ENCODE measurements at regions not wholly inside any gene's neighbourhood (a gene's known extent, or its start where the extent isn't known, plus 50 kb on each side); places are given as distances from the start of the nearest gene placed in this dataset.

DNA sequence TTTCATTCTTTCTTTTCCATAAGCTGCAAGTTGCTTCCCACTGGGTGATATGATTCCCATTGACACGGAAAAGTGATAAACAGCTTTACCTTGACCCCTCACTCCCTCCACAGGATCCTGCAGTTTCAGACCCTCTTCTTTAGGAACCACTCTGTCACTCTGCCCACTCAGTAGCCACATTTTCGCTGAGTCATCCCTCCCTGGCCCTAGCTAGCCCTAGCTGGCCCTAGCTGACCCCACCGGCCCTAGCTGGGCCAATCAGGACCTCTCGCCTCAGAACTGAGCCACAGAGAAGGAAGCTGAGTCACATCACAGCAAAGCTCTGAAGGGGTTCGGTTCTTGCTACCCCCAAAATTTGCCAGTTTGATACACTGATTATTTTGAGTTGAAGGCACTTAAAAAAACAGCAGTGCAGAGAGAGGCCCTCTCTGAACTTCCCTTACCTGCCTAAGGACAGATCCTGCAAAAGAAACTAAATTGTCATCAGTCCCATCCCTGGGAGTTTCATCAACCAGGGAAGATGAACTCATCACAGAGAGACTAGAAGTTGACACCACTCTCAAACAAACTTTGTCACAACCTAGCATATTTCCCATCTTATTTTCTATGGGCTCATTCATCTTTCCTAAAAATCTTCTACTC lies 233.5 kb upstream of the PROK2 start:
- FAIRE-seq, result no peak
- peak; percentile 11 for DNase-seq (ENCODE audit: low spot score)

DNA sequence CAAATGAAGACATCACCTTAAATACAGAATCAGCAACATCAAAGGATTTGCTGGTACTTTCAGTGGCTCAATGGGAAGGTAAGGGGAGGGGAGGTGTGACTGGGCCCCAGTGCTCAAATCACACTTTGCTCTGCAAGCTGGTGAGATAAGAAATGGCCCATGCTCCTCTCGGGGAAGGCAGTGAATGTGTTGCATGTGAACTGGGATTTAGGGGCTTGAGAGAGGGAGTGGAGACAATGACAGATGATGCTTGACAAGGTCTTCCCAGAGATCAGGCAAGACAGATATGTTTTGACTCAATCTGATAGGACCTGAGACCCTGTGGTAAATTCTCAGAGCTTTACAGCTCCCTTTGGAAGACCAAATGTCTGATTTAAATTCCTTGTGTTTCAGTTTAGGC lies 233.0 kb upstream of the PROK2 start:
- no peak for FAIRE-seq

DNA sequence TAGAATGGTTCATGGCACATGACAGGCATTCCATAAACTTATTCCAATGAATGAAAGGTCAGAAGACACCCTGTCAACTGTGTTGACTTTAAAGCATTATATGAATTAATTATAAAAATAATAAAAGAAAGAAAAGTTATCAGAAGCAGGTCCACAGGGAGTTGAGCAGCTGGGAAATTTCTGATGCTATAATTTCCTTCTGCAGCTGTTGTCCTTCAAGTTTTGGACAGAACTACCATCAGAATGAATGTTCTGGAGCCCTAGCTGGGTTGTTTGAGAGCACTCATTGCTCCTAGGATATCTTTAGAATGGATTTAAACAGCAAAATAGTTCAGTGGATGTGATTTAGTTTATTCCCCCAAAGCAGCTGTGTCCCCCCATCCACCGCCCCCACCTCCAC lies 232.4 kb upstream of the PROK2 start:
- no peak for FAIRE-seq
- DNase-seq (ENCODE audit: low spot score), result no peak

More for the DNA sequence above, 233.0 kb upstream of the PROK2 start:
- DNase-seq (ENCODE audit: low spot score), result no peak

DNA sequence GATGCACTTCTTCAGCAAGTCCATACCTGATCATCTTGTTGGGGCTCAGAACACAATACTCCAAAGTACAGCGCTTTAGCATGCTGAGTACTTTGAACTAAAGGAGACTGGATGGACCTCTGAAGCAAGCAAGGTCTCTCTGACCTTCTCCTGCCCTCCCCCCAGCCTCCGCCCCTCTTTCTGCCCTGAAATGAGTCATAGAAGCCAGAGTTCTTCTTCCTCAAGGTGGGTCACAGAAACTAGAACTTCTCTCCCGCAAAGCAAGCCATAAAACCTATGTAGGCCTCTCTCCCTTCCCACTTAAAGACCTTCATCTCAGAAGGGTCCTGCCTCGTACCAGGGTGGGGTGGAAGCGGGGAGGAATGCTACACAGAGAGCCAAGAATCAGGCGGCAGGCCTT lies 230.5 kb upstream of the PROK2 start:
- FAIRE-seq (no peak), DNase-seq (ENCODE audit: low spot score) (no peak)

DNA sequence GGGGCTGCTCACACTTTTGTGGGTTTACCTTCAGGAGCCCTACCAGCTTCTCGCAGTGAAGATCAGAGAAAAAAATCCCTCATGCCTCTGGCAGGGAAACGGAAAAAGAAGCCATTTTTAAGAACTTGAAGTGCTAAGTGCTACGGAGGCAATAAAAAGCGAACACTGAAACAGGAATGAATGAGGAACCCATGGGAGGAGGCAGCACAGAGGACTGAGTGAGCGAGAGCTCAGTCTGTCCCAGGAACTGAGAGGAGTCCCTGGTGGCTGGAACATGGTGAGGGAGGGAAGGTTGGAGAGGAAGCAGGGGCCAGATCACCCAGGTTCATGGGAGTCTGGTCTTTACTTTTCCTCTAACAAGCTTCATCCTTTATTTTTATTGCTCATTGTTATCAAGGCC lies 228.1 kb upstream of the PROK2 start:
- FAIRE-seq (no peak), DNase-seq (ENCODE audit: low spot score) (no peak)

DNA sequence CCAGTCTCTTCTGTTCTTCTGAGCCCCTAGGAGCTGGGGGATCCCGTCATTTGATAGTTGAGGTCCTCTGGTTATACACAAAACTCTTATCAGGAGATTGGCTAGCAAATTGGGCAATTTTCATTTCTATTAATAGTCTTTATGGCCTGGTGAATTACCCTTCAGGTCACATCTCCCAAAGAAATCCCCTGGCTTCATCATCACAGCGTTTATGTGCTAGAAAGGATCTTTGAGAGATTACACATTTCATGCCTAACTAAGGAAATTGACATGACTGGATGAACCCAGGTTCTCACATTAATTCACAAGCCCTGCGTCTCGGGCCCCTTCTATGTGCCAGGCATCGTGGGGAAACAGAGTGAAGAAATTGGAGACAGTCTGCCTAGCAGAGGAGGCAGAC lies 227.4 kb upstream of the PROK2 start:
- FAIRE-seq, result no peak
- no peak for DNase-seq (ENCODE audit: low spot score)

DNA sequence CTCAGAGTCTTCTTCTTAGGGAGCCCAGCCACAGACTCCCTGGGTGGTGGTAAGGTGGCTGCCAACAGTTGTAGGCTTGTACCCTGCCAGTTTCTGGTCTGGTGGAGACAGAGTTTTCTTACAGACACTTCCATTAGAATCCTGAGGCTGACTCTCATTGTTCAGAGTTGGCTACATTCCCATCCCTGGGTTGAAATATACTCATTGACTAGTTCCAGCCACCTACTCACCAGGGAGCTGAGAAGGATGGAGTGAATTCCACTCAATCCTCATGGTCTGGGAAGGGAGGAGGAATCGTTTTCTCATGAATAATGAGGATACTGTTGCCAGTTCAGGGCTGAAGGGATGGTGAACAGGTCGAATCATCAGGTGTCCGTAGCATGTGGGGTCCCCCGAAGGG lies 226.5 kb upstream of the PROK2 start:
- FAIRE-seq (peak; percentile 40), DNase-seq (ENCODE audit: low spot score) (peak; percentile 10)

DNA sequence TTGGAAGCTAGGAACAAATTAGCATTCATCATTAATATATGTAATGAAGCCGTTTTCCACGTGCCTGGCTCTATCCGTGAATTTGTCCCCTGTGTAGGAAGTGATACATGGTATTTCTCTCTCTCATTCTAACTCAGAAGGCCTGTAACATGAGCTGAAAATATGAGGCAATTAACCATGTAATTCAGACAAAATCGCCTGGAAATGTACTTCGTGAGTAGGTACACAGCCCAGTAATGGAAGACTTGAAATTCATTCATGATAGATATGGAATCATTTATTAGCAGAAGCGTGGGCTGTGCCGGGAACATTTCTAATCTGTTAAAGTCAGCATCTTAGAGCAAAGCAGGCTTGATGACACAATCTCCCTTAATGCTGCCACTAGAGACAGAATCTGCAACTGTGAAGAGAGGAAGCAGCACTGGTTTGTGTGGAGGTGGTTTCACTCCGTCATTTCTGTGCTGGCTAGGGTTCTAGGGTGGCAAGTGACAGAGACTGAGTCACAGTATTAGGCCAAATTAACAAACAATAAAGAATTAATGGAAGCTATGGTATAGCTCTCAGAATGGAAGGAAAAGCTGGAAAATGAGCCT lies 225.0 kb upstream of the PROK2 start:
- DNase-seq (ENCODE audit: low spot score) (no peak), FAIRE-seq (no peak)

DNA sequence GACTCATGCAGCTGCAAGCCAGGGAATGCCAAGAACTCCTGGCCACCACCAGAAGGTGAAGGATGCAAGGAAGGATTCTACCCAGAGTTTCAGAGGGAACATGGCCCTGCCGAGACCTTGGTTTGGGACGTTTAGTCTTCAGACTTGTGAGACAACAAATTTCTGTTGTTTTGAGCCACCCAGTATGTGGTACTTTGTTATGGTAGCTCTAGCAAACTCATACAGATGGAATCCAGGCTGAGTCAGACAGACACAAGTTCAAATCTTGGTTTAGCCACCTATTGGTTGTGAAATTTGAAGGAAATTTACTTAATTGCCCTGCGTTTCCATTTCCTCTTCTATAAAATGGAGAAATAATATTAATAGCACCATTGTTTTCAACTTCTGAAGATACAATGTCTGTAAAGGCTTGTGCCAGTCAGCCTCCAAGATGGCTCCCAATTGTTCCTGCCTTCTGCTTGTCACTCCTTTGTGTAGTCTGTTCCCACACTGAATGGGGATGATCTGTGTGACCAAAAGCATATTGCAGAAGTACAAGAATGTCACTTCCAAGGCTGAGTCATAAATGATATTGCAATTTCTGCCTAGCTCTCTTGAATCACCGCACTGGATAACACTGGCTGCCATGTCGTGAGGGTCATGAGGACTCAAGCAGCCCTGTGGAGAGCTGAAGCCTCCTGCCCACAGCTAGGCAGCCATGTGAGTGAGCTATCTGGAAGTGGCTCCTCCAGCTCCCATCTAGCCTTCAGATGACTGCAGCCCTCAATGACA lies 223.5 kb upstream of the PROK2 start:
- FAIRE-seq, result no peak
- no peak for DNase-seq (ENCODE audit: low spot score)

DNA sequence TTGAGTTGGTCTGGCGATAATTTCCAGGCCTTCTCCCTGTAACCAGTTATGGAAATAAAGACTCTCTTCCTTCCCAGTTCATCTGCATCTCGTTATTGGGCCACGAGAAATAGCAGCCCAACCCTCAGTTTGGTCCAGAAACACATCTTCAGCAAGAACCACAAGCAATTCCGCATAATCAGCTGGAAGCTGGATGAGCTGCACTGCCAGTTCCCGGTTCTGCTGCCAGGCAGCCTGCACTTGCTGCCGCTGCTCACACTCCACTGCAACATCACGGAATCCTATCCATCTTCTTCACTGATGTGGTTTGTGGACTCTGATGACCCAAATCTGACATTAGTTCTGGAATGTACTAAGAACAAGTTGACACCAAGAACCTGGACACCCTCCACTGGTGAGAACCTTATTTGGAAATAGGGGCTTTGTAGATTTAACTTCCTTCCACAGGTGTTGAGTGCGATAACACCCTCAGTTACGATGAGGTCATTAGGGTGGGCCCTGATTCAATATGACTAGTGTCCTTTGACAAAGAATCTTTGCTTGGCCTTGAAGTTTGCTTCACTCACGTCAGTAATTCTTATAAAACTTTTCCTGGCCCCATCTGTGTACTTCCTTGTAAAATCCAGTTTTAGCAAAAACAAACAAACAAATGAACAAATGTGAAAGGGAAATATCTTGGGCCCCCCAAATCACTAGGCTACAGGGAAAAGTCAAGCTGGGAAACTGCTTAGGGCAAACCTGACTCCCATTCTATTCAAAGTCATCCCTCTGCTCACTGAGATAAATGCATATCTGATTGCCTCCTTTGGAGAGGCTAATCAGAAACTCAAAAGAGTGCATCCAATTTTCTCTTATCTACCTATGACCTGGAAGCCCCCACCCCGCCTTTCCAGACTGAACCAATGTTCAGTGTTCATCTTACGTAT lies 221.9 kb upstream of the PROK2 start:
- FAIRE-seq (no peak), DNase-seq (ENCODE audit: low spot score) (no peak)

DNA sequence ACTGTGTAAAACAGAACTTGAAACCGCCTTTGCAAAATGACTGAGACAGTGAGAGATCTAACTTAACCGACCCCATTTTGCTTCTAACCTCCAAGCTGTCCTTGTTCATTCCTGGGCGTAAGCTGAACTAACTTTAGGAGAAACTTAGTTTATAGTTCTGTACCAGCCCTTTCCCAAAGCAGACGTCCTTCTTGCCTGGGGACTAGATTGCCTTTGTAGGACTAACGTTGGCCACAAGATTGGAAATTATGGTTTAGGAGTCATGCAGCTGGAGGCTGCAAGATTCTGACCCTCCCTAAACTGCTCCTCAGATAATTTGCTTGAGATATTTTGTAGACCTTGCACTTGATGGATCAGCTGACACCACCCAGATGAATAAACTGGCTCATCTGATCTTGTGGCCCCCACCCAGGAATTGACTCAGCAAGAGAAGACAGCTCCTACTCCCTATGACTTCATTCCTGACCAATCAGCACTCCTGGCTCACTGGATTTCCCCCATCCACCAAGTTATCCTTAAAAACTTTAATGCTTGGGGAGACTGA lies 219.9 kb upstream of the PROK2 start:
- FAIRE-seq, result no peak
- DNase-seq (ENCODE audit: low spot score), result peak; percentile 14

DNA sequence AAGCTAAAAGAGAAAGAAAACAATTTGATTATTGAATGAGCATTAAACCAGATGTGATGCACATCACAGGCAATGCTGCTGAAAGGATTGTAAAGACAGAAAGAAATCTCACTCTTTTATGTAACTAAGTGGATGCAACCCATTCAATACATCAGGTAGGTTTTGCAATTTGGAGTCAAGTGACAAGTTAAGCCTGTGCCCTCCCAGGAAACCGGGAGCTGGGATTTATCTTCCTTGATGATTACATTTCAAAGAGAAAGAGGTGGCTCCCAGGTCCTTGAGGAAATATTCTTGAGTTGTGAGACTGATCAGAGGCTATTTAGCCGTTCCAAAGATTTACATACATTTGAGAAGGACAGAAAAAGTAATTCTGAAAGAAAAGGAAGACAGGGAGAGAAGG lies 219.0 kb upstream of the PROK2 start:
- DNase-seq (ENCODE audit: low spot score) (no peak), FAIRE-seq (no peak)

DNA sequence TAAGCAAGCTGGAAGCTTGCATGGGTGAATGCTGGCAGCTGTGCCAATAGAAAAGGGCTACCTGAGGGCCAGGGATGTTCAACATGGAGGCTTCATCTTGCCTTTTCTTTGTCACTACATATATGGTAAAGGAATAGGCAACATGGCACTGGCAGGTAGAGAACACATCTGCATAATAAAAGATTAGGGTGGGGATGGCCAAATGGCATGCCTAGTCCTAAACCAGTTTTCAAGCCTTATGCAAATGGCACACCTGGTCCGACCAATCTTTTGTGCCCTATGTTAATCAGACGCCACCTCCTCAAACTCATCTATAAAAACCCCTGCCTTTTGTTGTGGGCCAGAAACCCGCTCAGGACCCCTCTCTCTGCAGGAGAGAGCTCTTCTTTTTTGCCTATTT lies 216.8 kb upstream of the PROK2 start:
- DNase-seq (ENCODE audit: low spot score) (no peak), FAIRE-seq (no peak)

DNA sequence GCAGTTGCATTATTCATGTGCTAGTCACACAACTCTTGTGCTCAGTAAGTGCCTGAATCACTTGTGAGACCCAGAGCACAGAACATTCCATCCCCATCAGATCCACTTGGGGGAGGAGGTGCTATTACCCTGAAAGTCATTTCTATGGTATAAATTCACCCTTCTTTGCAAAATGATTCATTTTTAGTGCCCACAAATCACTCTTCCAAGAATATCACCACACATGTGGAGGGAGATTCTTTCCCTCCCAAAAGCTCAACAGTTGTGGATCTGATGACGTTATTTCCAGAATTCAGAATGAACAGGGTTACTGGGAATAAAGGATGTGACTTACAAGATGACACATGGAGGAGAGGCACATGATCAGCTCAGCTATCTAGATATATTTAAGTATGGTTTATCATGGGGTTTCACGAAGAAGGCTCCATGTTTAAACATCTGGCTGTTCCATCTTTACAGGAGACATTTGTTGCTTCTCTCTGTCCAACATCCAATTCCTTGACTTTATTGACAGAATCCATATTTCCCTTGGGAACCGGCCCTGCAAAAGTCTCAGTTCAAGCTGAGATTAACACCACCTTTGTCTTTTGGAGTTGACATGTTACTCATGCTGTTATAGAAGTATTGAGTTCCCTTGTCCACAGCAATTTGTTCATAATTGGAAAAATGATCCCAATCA lies 214.2 kb upstream of the PROK2 start:
- DNase-seq (ENCODE audit: low spot score) (peak; percentile 58), FAIRE-seq (peak; percentile 10)

DNA sequence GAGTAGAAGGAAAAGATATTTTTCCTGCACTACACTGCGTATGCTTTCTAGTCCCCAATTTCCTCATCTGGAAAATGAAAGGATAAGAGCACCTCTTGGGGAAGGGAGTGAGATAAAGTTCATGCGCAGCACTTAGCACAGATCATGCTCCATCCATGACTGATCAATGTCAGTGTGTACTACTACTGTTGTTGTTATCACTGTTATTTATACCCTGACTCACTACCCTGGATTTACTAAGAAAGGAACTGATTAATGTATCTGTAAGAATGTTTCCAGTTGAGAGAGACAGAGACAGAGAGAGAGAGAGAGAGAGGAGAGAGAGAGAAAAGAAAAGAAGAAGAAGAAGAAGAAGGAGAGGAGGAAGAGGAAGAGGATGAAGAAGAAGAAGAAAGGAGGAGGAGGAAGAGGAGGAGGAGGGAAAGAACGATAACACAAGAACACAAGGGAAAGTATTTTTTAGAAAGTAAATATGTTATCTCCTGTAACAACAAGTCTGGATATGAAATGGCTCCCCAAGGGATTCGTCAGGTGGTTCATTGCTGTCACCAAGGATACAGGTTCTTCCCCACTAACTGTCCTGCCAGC lies 212.2 kb upstream of the PROK2 start:
- DNase-seq (ENCODE audit: low spot score) (no peak), FAIRE-seq (no peak)

DNA sequence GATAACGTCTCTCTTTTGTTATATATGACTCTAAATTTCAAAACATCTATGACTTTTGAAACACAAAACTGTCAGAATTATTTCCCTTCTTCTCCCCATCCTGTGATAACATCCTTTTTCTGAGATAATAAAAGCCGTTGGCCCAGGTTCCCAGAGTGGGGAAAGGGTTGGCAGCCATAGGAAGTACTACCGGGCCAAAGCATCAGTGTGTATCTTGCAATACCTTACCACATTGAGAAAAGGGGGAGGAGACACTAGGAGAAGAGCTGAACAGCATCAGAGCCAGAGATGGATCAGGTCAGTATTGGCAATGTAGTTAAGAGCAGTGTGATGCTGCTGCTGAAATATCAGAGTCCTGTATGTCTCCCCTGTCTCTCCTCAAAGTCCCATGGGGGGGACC lies 210.0 kb upstream of the PROK2 start:
- FAIRE-seq, result no peak
- no peak for DNase-seq (ENCODE audit: low spot score)

DNA sequence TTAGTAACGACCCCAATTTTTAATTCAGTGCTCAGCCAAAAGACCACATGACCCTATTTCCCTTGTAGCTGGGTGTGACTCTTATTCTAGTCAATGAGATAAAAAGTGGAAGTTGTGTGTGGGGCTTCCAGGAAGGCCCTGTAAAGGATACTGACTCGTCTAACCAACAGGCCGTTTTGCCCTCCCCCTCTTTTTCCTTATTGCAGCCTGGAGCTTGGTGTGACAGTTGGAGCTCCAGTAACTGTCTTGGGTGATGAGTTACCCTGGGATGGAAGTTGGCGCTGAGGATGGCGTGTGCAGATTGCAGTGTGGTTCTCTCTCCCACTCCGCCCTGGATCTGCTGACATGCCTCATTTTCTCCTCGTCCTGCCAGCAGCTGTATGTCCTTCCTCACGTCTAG lies 209.3 kb upstream of the PROK2 start:
- DNase-seq (ENCODE audit: low spot score) (no peak), FAIRE-seq (no peak)

DNA sequence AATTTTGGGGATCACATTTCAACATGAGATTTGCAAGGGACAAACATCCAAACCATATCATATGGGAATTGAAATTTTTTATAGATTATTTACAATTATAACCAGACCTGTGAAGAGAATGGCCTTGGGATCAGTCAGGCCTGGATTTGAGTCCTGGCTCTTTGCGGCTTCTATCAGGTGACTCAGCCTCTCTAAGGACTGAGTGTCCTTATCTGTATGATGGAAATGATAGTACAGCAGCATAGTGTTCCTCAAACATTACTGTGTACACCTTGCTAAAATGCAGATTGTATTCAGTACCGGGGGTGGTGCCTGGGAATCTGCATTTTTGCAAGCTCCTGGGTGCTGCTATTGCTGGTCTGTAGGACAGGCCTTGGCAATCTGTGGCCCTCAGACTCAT lies 206.7 kb upstream of the PROK2 start:
- no peak for DNase-seq (ENCODE audit: low spot score)
- no peak for FAIRE-seq

DNA sequence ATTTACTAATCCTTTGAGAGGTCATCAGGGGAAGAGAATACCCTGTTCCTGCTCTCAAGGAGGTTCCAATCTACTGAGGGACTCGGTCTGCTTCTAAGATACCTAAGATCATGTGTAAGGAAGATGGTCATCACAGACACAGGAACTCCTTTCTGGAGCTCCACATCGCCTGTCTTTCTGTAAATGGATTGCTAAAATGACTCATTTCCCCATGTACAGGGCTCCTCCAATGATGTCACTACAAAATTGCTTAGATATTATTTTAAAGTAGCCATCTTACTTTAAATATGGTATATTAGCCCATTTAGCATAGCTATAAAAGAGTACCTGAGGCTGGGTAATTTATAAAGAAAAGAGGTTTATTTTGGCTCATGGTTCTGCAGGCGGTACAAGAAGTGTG lies 206.1 kb upstream of the PROK2 start:
- DNase-seq (ENCODE audit: low spot score) (no peak), FAIRE-seq (no peak)

DNA sequence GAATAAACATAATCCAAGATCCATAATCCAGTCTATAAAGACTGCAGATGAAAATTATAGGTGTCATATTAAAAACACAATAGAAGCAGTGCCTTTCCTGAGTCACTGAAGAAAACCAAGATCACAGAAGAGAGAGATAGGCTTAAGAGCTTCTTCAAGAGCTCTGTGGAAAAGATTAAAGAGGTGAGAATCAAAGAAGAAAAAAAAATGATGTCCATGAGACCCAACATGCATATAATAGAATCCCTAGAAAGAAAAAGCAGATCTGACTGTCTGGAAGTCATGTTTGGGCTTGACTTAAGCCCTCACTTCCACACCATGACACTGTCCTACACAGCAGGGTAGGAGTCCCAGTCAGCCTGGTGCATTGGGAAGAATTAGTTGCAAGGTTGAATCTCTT lies 205.6 kb upstream of the PROK2 start:
- DNase-seq (ENCODE audit: low spot score) (no peak), FAIRE-seq (no peak)

DNA sequence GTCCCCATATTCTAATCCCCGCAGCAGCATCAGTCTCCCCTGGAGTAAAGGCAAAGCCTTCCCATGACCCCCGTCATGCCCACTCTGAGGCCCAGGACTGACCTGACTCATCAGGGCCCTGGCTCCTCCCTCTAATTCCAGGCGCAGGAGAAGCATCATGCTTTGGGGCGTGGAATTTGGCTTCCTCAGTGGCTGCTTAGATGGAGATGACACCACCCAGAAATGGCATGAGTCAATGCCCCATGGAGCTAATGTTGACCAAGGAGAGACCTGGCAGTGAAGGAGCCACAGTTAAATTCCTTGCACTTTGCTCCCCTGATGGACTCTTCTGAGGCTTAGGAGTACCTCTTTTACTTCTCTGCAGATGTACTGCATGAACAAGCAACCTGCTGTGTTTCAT lies 204.2 kb upstream of the PROK2 start:
- DNase-seq (ENCODE audit: low spot score) (peak; percentile 11), FAIRE-seq (no peak)
